K562 (cell line): ENCODE measurements at regions not wholly inside any gene's neighbourhood (a gene's known extent, or its start where the extent isn't known, plus 50 kb on each side); places are given as distances from the start of the nearest gene placed in this dataset.

Source experiments
- CREM ChIP-seq: IDR thresholded peaks from 2 replicates; pipeline ENCODE4 v1.6.1; 2014; ENCODE audit warnings: antibody characterized with exemption, low read depth
- EP300 ChIP-seq: IDR thresholded peaks from 2 replicates; pipeline ENCODE4 v1.6.1; 2012; ENCODE audit warnings: low read length, improper control_type of control experiment
- HMG20B ChIP-seq: fragments of 250-450 bp; sonication (Bioruptor Pico); IDR thresholded peaks from 2 replicates; pipeline ENCODE4 v1.5.0; 2021; ENCODE audit warnings: mild to moderate bottlenecking
- HMGXB4 ChIP-seq: sonication (generic); formaldehyde crosslinking; IDR thresholded peaks from 2 replicates; pipeline ENCODE4 v1.8.1; 2023; ENCODE audit warnings: mild to moderate bottlenecking, missing genetic modification reagents
- NFRKB ChIP-seq: fragments of 450-650 bp; IDR thresholded peaks from 2 replicates; pipeline ENCODE4 v1.6.1; 2016; ENCODE audit warnings: low read depth
- NR2C1 ChIP-seq, 2 experiments: fragments of 450-650 bp; IDR thresholded peaks; 2 replicates each; pipeline ENCODE4 v1.6.1; 2017; ENCODE audit warnings: mild to moderate bottlenecking in 2 of 2, antibody characterized with exemption in 1 of 2, inconsistent platforms in 1 of 2, missing compliant biosample characterization in 1 of 2, missing genetic modification characterization in 1 of 2
- POLR2A ChIP-seq: fragments of 450-650 bp; conservative IDR thresholded peaks from 2 replicates; pipeline ENCODE4 v1.6.1; 2016
- PREB ChIP-seq: sonication (generic); formaldehyde crosslinking; IDR thresholded peaks from 2 replicates; pipeline ENCODE4 v1.8.1; 2023; ENCODE audit warnings: mild to moderate bottlenecking, missing genetic modification reagents
- ZKSCAN1 ChIP-seq: fragments of 150-350 bp; IDR thresholded peaks from 2 replicates; pipeline ENCODE4 v1.6.1; 2016; ENCODE audit warnings: low read depth, low read length

DNA sequence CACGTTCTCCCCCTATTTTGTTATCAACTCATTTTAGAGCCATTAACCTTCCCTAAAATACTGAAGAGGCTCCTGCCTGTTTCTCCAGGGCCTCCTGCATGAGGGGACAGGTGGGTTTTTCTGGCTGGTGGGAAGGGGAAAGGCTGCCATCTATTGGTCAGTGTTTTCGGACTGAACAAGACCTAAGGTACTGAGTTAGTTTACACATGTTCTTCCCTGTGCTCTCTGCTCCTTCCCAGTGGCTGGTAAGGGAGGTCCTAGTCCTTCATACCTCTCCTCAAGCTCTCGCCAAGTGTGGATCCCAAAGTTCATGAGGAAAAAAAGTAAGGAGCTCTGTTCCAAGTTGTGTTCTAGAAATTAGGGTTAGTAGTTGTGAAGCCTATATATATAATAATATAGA, 357.5 kb downstream of the FSCB start:
- TF ChIP-seq CREM (no peak), PREB (no peak), HMG20B (CRISPR knock-in tag) (no peak), NFRKB (no peak), NR2C1 (IDR thresholded peaks at IDR 0.05) (no peak), NR2C1 (tag; IDR thresholded peaks at IDR 0.05) (no peak), POLR2A (no peak), ZKSCAN1 (no peak), HMGXB4 (CRISPR knock-in tag) (no peak), EP300 (no peak)
